Stomach (tissue), 8 donors: ENCODE measurements at regions not wholly inside any gene's neighbourhood (a gene's known extent, or its start where the extent isn't known, plus 50 kb on each side); places are given as distances from the start of the nearest gene placed in this dataset.

ENCODE experiments used
- DNase-seq, 2 donors: peaks; one replicate each; pipeline versions ENCODE4 v3.0.0 to v3.0.0-alpha.2; 2013 to 2019
- H3K27ac ChIP-seq, 5 donors: fragments of 200-600 bp in 4 of 5; sonication (generic) in 4 of 5; one replicate each; pipeline ENCODE4 v1.5.1; 2013 to 2019; ENCODE audit warnings: mild to moderate bottlenecking in 1 of 5, moderate library complexity in 1 of 5
- H3K27me3 ChIP-seq, 3 donors: fragments of 200-600 bp; sonication (generic); one replicate each; pipeline ENCODE4 v1.5.1; 2017 to 2019; ENCODE audit warnings: mixed run types in 1 of 3
- H3K36me3 ChIP-seq, 4 donors: fragments of 200-600 bp; sonication (generic); 1 replicate in 3 of 4; 2 replicates in 1 of 4; pipeline ENCODE4 v1.5.1; 2016 to 2019
- H3K4me1 ChIP-seq, 4 donors: fragments of 200-600 bp; sonication (generic); one replicate each; pipeline ENCODE4 v1.5.1; 2016 to 2019
- H3K4me3 ChIP-seq, 4 donors: fragments of 200-600 bp; sonication (generic) in 3 of 4; one replicate each; pipeline ENCODE4 v1.5.1; 2016 to 2019; ENCODE audit warnings: mild to moderate bottlenecking in 1 of 4
- H3K9me3 ChIP-seq, 4 donors: fragments of 200-600 bp; sonication (generic); one replicate each; pipeline ENCODE4 v1.5.1; 2016 to 2019
- EP300 ChIP-seq: sonication (generic); formaldehyde crosslinking; IDR thresholded peaks from one replicate; pipeline ENCODE4 v1.6.1; 2017; ENCODE audit warnings: antibody characterized with exemption
- POLR2A ChIP-seq, 4 donors: fragments of 450-650 bp; IDR thresholded peaks; one replicate each; pipeline ENCODE4 v1.6.1; 2016; ENCODE audit warnings: antibody characterized with exemption in 4 of 4, control low read depth in 2 of 4, mild to moderate bottlenecking in 1 of 4, moderate library complexity in 1 of 4
- POLR2AphosphoS5 ChIP-seq, 3 donors: sonication (generic); formaldehyde crosslinking; IDR thresholded peaks; one replicate each; pipeline ENCODE4 v1.6.1; 2016; ENCODE audit warnings: antibody characterized with exemption in 3 of 3
- WGBS, 5 donors: extraction: QIAGEN DNeasy Blood & Tissue Kit in 3 of 5; methylation state at CpG; one replicate each; pipeline versions ENCODE4 v1.1.5 to v1.1.7; 2013 to 2018; 5-methylcytosine and 5-hydroxymethylcytosine counted together
- intact Hi-C: fragments of 100-400 bp; cut with DNase I; formaldehyde crosslinking; loops from one replicate; pipeline ENCODE4 v1.15.1; 2023; ENCODE audit warnings: low total_unique reads
- TF ChIP-seq, protein P1 (sequence below), 7 experiments: fragments of 450-650 bp in 4 of 7; fragments of 200-600 bp in 3 of 7; sonication (generic) in 3 of 7; IDR thresholded peaks; one replicate each; pipeline ENCODE4 v1.5.1; 2016 to 2019; ENCODE audit warnings: antibody characterized with exemption in 7 of 7, control low read depth in 2 of 7, mild to moderate bottlenecking in 1 of 7
- donor health status: healthy with polysubstance abuse.
- donor health status: Bipolar disorder and iron deficiency.
- donor health status: healthy.

DNA sequence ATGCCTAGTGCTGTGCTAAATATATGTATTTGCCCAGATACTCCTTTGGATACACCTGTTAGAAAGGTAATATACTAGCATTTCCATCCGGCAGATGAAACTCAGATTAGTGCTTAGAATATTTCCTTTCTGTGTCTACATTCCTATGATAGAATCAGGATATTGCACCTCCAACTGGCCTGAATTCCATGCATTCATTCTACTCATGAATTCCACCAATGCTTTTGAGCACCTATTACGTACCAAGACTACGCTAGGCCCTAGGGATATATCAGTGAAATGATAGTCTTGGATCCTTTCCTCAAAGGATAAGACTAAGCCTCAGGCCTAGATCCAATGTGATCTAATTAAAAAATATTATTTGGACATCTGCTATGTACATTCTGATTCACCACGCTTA is 223.8 kb upstream of the SERP2 start:
- intact Hi-C loops = no loop called here
- no peaks in the 10 kb centered on the region for H3K36me3 ChIP-seq
- H3K9me3 ChIP-seq = no peaks in the 10 kb centered on the region
- no peaks in the 10 kb centered on the region for H3K27me3 ChIP-seq
- H3K27ac ChIP-seq = no peak overlapping the region
- 92 to 98% (median 97%) methylated on average over 4 of the region's 4 CpGs for WGBS, 5 donors
- no peak for TF ChIP-seq EP300
- TF ChIP-seq, protein P1, sequence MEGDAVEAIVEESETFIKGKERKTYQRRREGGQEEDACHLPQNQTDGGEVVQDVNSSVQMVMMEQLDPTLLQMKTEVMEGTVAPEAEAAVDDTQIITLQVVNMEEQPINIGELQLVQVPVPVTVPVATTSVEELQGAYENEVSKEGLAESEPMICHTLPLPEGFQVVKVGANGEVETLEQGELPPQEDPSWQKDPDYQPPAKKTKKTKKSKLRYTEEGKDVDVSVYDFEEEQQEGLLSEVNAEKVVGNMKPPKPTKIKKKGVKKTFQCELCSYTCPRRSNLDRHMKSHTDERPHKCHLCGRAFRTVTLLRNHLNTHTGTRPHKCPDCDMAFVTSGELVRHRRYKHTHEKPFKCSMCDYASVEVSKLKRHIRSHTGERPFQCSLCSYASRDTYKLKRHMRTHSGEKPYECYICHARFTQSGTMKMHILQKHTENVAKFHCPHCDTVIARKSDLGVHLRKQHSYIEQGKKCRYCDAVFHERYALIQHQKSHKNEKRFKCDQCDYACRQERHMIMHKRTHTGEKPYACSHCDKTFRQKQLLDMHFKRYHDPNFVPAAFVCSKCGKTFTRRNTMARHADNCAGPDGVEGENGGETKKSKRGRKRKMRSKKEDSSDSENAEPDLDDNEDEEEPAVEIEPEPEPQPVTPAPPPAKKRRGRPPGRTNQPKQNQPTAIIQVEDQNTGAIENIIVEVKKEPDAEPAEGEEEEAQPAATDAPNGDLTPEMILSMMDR (IDR thresholded peaks at IDR 0.05) = no peak
- TF ChIP-seq POLR2AphosphoS5 (IDR thresholded peaks at IDR 0.05) = no peak
- no peak for TF ChIP-seq POLR2A (IDR thresholded peaks at IDR 0.05)
- H3K4me1 ChIP-seq = peaks cover 0 to 7% (median 3%) of the 10 kb centered on the region in 4 donors
- H3K4me3 ChIP-seq = no peak overlapping the region
- no peak for DNase-seq

DNA sequence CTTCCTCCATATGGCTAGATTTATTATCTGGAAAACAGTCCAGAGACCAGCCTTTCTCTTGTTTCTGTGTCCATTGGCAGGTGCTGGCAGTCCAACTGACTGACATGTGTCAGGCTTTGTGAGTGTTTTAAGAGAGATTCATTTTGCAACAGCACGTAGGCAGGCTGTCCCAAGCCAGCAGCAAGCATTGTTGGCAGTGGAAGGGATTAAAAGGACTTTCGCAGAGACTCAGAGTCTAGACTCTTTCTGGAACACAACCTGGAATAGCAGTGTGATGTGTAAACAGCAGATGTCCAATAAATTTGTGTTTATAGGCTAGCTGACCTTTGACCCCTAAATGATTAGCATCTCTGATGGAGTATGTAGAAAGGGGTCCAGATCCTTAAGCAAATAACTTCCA is 222.2 kb upstream of the SERP2 start:
- peaks cover 11 to 18% (median 14%) of the 10 kb centered on the region in 4 donors for H3K4me1 ChIP-seq
- no peaks in the 10 kb centered on the region for H3K9me3 ChIP-seq
- no peak for DNase-seq
- no peak for TF ChIP-seq POLR2AphosphoS5 (IDR thresholded peaks at IDR 0.05)
- TF ChIP-seq, protein P1 (IDR thresholded peaks at IDR 0.05) = no peak
- no peak for TF ChIP-seq EP300
- TF ChIP-seq POLR2A (IDR thresholded peaks at IDR 0.05) = no peak
- intact Hi-C loops = no loop called here
- no peak overlapping the region for H3K4me3 ChIP-seq
- 65 to 83% (median 76%) methylated on average over 2 of the region's 2 CpGs for WGBS, 5 donors
- no peaks in the 10 kb centered on the region for H3K36me3 ChIP-seq
- H3K27ac ChIP-seq = peak overlapping the region in 1 of 5 donors; percentile 2
- no peaks in the 10 kb centered on the region for H3K27me3 ChIP-seq

DNA sequence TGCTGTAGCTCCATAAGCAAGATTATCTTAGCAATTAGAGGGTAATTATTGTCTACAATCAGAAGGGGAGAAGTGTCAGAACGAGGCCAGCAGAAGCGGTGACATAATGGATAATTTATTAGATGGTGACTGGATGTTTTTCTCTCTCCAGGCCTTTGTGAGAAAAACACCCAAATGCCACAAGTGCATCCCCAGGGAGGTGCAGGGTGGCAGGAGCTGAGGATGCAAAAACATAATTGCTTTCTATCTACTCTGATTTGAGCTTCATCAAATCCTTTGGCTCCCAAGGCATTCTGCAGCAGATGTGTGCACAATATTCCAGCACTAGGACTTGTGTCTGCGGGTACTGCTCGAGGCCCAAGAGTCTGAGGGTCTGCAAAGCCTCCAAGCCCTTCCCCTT is 220.1 kb upstream of the SERP2 start:
- DNase-seq = no peak
- 74 to 91% (median 84%) methylated on average over 4 of the region's 4 CpGs for WGBS, 5 donors
- peaks cover 11 to 27% (median 19%) of the 10 kb centered on the region in 4 donors for H3K4me1 ChIP-seq
- H3K4me3 ChIP-seq = no peak overlapping the region
- intact Hi-C loops = no loop called here
- H3K9me3 ChIP-seq = no peaks in the 10 kb centered on the region
- H3K27me3 ChIP-seq = no peaks in the 10 kb centered on the region
- TF ChIP-seq POLR2AphosphoS5 (IDR thresholded peaks at IDR 0.05) (no peak), POLR2A (IDR thresholded peaks at IDR 0.05) (no peak), EP300 (no peak)
- TF ChIP-seq, protein P1 (IDR thresholded peaks at IDR 0.05) = no peak
- no peaks in the 10 kb centered on the region for H3K36me3 ChIP-seq
- H3K27ac ChIP-seq = peak overlapping the region in 2 of 5 donors; percentile 24 to 84

DNA sequence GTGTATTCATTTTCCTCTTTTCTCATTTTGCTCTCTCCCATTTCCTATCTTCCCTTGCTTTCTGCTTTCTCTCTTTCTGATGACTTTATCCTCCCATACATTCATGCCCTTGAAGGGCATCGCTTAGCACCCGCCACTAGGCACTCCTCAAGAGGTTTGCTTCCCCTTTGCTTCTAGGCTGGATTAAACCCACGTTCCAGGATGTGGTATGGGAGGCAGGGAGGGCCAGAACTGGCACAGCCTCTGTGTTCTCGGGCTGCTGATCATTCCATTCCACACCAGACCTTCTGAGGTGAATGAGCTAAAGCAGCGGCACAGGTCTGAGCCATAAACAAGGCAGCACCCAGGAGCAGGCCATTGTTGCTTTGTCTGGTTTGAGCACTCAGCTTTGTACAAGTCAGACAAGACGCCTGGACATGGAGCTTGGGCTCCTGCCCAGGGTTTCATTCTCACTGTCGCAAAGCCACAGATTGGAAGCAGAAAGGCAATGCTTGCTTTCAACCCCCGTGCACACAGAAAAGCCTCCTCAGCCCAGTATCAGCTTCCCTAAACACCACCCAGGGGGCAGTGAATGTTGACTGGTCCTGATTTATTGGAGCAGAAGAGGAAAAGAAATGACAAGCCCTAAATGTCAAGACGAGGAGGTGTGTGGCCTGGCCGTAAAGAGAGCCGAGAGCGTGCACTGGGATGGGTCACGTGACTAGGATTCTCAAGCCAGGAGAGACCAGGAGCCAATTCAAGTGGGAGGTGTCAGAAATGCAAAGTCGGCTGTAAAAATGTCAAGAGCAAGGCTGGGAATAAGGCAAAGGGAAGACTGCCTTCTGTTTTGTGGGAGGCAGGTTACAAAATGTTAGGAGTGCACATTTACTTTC is 218.0 kb upstream of the SERP2 start:
- Histone ChIP-seq H3K27me3 (no peaks in the 10 kb centered on the region), H3K27ac (peak overlapping the region in 4 of 5 donors; percentile 57 to 84 (median 62)), H3K4me1 (peaks cover 11 to 29% (median 21%) of the 10 kb centered on the region in 4 donors), H3K9me3 (no peaks in the 10 kb centered on the region), H3K4me3 (peak overlapping the region; percentile 2 to 23 (median 16)), H3K36me3 (no peaks in the 10 kb centered on the region)
- 28 to 41% (median 32%) methylated on average over 14 of the region's 14 CpGs for WGBS, 5 donors
- DNase-seq = peak; percentile 70 to 86
- TF ChIP-seq POLR2A (IDR thresholded peaks at IDR 0.05) (no peak), POLR2AphosphoS5 (IDR thresholded peaks at IDR 0.05) (peak in 2 of 3 donors; percentile 2 to 6)
- intact Hi-C loops = no loop called here

DNA sequence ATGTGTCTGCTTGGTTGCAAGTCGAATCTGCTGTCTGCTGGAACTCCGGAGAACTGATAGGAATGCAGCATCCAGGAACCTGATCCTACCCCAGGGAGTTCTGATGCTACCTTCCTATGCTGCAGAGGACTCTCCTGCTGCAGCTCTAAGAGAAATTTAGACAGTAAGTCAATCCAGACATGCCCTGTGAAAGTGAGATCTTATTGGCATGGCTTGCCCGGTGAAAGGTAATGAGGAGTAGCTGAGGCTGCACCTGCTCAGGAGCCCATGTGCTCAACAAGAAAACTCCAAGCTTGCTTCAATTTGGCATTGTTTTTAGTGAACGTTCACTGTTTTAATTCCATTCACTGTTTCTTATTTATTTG is 217.3 kb upstream of the SERP2 start:
- Histone ChIP-seq H3K27ac (peak overlapping the region in 3 of 5 donors; percentile 61 to 84 (median 64)), H3K27me3 (no peaks in the 10 kb centered on the region)
- TF ChIP-seq EP300 (no peak), POLR2A (IDR thresholded peaks at IDR 0.05) (no peak), POLR2AphosphoS5 (IDR thresholded peaks at IDR 0.05) (no peak)
- TF ChIP-seq, protein P1 (IDR thresholded peaks at IDR 0.05) = no peak

More for the DNA sequence above, 217.3 kb upstream of the SERP2 start:
- no peak for DNase-seq
- intact Hi-C loops = no loop called here
- H3K36me3 ChIP-seq = no peaks in the 10 kb centered on the region
- WGBS, 5 donors = 44 to 68% (median 57%) methylated on average over 4 of the region's 4 CpGs
- H3K4me1 ChIP-seq = peaks cover 11 to 35% (median 21%) of the 10 kb centered on the region in 4 donors
- H3K9me3 ChIP-seq = no peaks in the 10 kb centered on the region
- H3K4me3 ChIP-seq = peak overlapping the region in 2 of 4 donors; percentile 11 to 23
